PC-9 (cell line): ENCODE measurements at regions not wholly inside any gene's neighbourhood (a gene's known extent, or its start where the extent isn't known, plus 50 kb on each side); places are given as distances from the start of the nearest gene placed in this dataset.
A peak's percentile ranks its signal among the peaks of the same experiment; 100 is the strongest.

Experiments used
- EZH2 ChIP-seq: fragments of 200-600 bp; sonication (generic); IDR thresholded peaks from 2 replicates; pipeline ENCODE4 v1.8.0; 2017; ENCODE audit warnings: antibody characterized with exemption, low read depth
- TF ChIP-seq, protein P1 (sequence below): fragments of 200-600 bp; sonication (generic); conservative IDR thresholded peaks from 2 replicates; pipeline ENCODE4 v1.6.1; 2017; ENCODE audit warnings: mixed run types, antibody characterized with exemption, mild to moderate bottlenecking, moderate library complexity

DNA sequence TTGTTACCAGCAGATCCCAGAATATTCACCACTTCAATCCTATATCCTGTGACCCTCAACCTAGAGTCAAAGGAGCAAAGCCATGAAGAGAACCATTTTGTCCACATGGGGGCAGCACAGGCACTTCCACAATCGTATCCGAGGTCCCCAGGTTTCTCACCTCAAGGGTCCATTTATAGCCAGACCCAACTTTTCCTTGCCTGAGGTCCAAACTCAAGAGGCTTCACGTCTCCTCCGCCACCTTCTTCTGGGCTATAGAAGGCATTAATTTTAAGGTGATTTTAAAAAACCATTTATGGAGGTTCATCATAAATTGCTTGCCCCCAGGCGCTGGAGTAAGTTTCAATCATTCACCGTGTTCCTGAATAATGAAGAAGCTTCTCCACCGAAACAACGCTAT lies 111.6 kb upstream of the NABP1 start:
- TF ChIP-seq, protein P1, sequence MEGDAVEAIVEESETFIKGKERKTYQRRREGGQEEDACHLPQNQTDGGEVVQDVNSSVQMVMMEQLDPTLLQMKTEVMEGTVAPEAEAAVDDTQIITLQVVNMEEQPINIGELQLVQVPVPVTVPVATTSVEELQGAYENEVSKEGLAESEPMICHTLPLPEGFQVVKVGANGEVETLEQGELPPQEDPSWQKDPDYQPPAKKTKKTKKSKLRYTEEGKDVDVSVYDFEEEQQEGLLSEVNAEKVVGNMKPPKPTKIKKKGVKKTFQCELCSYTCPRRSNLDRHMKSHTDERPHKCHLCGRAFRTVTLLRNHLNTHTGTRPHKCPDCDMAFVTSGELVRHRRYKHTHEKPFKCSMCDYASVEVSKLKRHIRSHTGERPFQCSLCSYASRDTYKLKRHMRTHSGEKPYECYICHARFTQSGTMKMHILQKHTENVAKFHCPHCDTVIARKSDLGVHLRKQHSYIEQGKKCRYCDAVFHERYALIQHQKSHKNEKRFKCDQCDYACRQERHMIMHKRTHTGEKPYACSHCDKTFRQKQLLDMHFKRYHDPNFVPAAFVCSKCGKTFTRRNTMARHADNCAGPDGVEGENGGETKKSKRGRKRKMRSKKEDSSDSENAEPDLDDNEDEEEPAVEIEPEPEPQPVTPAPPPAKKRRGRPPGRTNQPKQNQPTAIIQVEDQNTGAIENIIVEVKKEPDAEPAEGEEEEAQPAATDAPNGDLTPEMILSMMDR = peak; percentile 77
- no peak for TF ChIP-seq EZH2
